Stomach smooth muscle (tissue), 2 donors: ENCODE measurements at regions not wholly inside any gene's neighbourhood (a gene's known extent, or its start where the extent isn't known, plus 50 kb on each side); places are given as distances from the start of the nearest gene placed in this dataset.
"Not testable (repeated sequence)": the region's sequence is repeated elsewhere in the genome, so short reads cannot be mapped to it uniquely, and the experiment has no call there.

Source experiments
- H3K27ac ChIP-seq: one replicate; pipeline ENCODE4 v1.7.0; 2013; ENCODE audit warnings: mild to moderate bottlenecking, low read length, inconsistent platforms
- H3K27me3 ChIP-seq, 2 donors: one replicate each; pipeline ENCODE4 v1.7.0; 2013; ENCODE audit warnings: low read length in 2 of 2; ENCODE audit not compliant: insufficient read depth in 2 of 2, control insufficient read depth in 1 of 2
- H3K36me3 ChIP-seq, 2 donors: one replicate each; pipeline ENCODE4 v1.7.0; 2013; ENCODE audit warnings: low read length in 2 of 2; ENCODE audit not compliant: control insufficient read depth in 2 of 2, insufficient read depth in 2 of 2
- H3K4me1 ChIP-seq: one replicate; pipeline ENCODE4 v1.7.0; 2013; ENCODE audit warnings: low read length; ENCODE audit not compliant: control insufficient read depth, insufficient read depth
- H3K4me3 ChIP-seq, 2 donors: one replicate each; pipeline ENCODE4 v1.7.0; 2013; ENCODE audit warnings: low read length in 2 of 2
- H3K9ac ChIP-seq, 2 donors: one replicate each; pipeline ENCODE4 v1.7.0; 2013; ENCODE audit warnings: low read length in 2 of 2, mild to moderate bottlenecking in 1 of 2
- H3K9me3 ChIP-seq, 2 donors: one replicate each; pipeline ENCODE4 v1.7.0; 2013; ENCODE audit warnings: low read length in 2 of 2; ENCODE audit not compliant: control insufficient read depth in 2 of 2
- donor health status: healthy.
- donor health status: Pancreatic carcinoma.

- Histone ChIP-seq H3K27me3 (no peaks in the 10 kb centered on the region), H3K9ac (no peak overlapping the region), H3K27ac (no peak overlapping the region), H3K4me3 (no peak overlapping the region), H3K4me1 (no peaks in the 10 kb centered on the region), H3K9me3 (no peaks in the 10 kb centered on the region), H3K36me3 (no peaks in the 10 kb centered on the region)
These were observed 171.6 kb downstream of the NKX6-1 start for GRCh38 chr4:84327526-84327925.

- Histone ChIP-seq H3K36me3 (no peaks in the 10 kb centered on the region), H3K9ac (no peak overlapping the region), H3K4me3 (no peak overlapping the region), H3K27ac (no peak overlapping the region), H3K4me1 (no peaks in the 10 kb centered on the region), H3K27me3 (no peaks in the 10 kb centered on the region), H3K9me3 (no peaks in the 10 kb centered on the region)
These were observed 173.5 kb downstream of the NKX6-1 start for GRCh38 chr4:84325625-84326024.

- Histone ChIP-seq H3K4me1 (no peaks in the 10 kb centered on the region), H3K4me3 (no peak overlapping the region), H3K27ac (no peak overlapping the region), H3K27me3 (no peaks in the 10 kb centered on the region), H3K9ac (no peak overlapping the region), H3K9me3 (no peaks in the 10 kb centered on the region), H3K36me3 (no peaks in the 10 kb centered on the region)
These were observed 174.5 kb downstream of the NKX6-1 start for GRCh38 chr4:84324303-84325245.

GRCh38 chr4:84319124-84319523 lies 180.0 kb downstream of the NKX6-1 start:
- Histone ChIP-seq H3K4me1 (no peaks in the 10 kb centered on the region), H3K27me3 (no peaks in the 10 kb centered on the region), H3K27ac (no peak overlapping the region), H3K9ac (no peak overlapping the region), H3K4me3 (no peak overlapping the region), H3K9me3 (no peaks in the 10 kb centered on the region), H3K36me3 (no peaks in the 10 kb centered on the region)

GRCh38 chr4:84317513-84317912 lies 181.6 kb downstream of the NKX6-1 start:
- Histone ChIP-seq H3K9me3 (no peaks in the 10 kb centered on the region), H3K4me3 (no peak overlapping the region), H3K27ac (no peak overlapping the region), H3K27me3 (no peaks in the 10 kb centered on the region), H3K36me3 (no peaks in the 10 kb centered on the region), H3K9ac (no peak overlapping the region), H3K4me1 (no peaks in the 10 kb centered on the region)

- H3K9ac ChIP-seq = no peak overlapping the region
- no peak overlapping the region for H3K27ac ChIP-seq
- H3K9me3 ChIP-seq = no peaks in the 10 kb centered on the region
- H3K36me3 ChIP-seq = no peaks in the 10 kb centered on the region
- H3K4me3 ChIP-seq = no peak overlapping the region
- no peaks in the 10 kb centered on the region for H3K4me1 ChIP-seq
- H3K27me3 ChIP-seq = no peaks in the 10 kb centered on the region
These were observed 186.6 kb downstream of the NKX6-1 start for GRCh38 chr4:84312426-84313012.

- no peak overlapping the region for H3K27ac ChIP-seq
- H3K4me1 ChIP-seq = no peaks in the 10 kb centered on the region
- H3K4me3 ChIP-seq = no peak overlapping the region
- no peaks in the 10 kb centered on the region for H3K27me3 ChIP-seq
- H3K9me3 ChIP-seq = no peaks in the 10 kb centered on the region
- no peak overlapping the region for H3K9ac ChIP-seq
- H3K36me3 ChIP-seq = no peaks in the 10 kb centered on the region
These were observed 189.9 kb downstream of the NKX6-1 start for GRCh38 chr4:84309191-84309590.

- H3K36me3 ChIP-seq, H3K4me3 ChIP-seq, H3K27ac ChIP-seq: not testable (repeated sequence)
These were observed 200.3 kb downstream of the NKX6-1 start for GRCh38 chr4:84298719-84299254.

GRCh38 chr4:84298023-84298718 lies 200.9 kb downstream of the NKX6-1 start:
- Histone ChIP-seq H3K27ac (no peak overlapping the region), H3K9ac (no peak overlapping the region), H3K4me1 (no peaks in the 10 kb centered on the region), H3K9me3 (no peaks in the 10 kb centered on the region), H3K36me3 (no peaks in the 10 kb centered on the region), H3K27me3 (no peaks in the 10 kb centered on the region), H3K4me3 (no peak overlapping the region)

More at GRCh38 chr4:84298719-84299254, 200.3 kb downstream of the NKX6-1 start:
- H3K9me3 ChIP-seq, H3K9ac ChIP-seq, H3K27me3 ChIP-seq, H3K4me1 ChIP-seq: not testable (repeated sequence)

GRCh38 chr4:84291969-84292368 lies 207.1 kb downstream of the NKX6-1 start:
- no peaks in the 10 kb centered on the region for H3K9me3 ChIP-seq
- no peaks in the 10 kb centered on the region for H3K27me3 ChIP-seq
- H3K36me3 ChIP-seq = no peaks in the 10 kb centered on the region
- no peak overlapping the region for H3K4me3 ChIP-seq
- H3K4me1 ChIP-seq = no peaks in the 10 kb centered on the region
- H3K9ac ChIP-seq = no peak overlapping the region
- H3K27ac ChIP-seq = no peak overlapping the region
